ENCODE measurements at regions not wholly inside any gene's neighbourhood (a gene's known extent, or its start where the extent isn't known, plus 50 kb on each side); places are given as distances from the start of the nearest gene placed in this dataset.

- TF ChIP-seq, protein P1, sequence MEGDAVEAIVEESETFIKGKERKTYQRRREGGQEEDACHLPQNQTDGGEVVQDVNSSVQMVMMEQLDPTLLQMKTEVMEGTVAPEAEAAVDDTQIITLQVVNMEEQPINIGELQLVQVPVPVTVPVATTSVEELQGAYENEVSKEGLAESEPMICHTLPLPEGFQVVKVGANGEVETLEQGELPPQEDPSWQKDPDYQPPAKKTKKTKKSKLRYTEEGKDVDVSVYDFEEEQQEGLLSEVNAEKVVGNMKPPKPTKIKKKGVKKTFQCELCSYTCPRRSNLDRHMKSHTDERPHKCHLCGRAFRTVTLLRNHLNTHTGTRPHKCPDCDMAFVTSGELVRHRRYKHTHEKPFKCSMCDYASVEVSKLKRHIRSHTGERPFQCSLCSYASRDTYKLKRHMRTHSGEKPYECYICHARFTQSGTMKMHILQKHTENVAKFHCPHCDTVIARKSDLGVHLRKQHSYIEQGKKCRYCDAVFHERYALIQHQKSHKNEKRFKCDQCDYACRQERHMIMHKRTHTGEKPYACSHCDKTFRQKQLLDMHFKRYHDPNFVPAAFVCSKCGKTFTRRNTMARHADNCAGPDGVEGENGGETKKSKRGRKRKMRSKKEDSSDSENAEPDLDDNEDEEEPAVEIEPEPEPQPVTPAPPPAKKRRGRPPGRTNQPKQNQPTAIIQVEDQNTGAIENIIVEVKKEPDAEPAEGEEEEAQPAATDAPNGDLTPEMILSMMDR (IDR thresholded peaks at IDR 0.05), result no peak
- TF ChIP-seq POLR2A (IDR thresholded peaks at IDR 0.05), result no peak
- TF ChIP-seq EP300 (IDR thresholded peaks at IDR 0.05), result no peak
These were observed 319.6 kb downstream of the DRD1 start for GRCh38 chr5:175124251-175124813.
